22Rv1 (cell line): ENCODE measurements at regions not wholly inside any gene's neighbourhood (a gene's known extent, or its start where the extent isn't known, plus 50 kb on each side); places are given as distances from the start of the nearest gene placed in this dataset.

Experiments used
- H3K27ac ChIP-seq: fragments of 450-650 bp; 2 replicates; pipeline ENCODE4 v1.5.1; 2017
- ZFX ChIP-seq: fragments of 450-650 bp; IDR thresholded peaks from 2 replicates; pipeline ENCODE4 v1.6.1; 2017; ENCODE audit warnings: antibody characterized with exemption, borderline replicate concordance
- TF ChIP-seq, protein P1 (sequence below): fragments of 450-650 bp; IDR thresholded peaks from 2 replicates; pipeline ENCODE4 v1.5.1; 2017; ENCODE audit warnings: mild to moderate bottlenecking

DNA sequence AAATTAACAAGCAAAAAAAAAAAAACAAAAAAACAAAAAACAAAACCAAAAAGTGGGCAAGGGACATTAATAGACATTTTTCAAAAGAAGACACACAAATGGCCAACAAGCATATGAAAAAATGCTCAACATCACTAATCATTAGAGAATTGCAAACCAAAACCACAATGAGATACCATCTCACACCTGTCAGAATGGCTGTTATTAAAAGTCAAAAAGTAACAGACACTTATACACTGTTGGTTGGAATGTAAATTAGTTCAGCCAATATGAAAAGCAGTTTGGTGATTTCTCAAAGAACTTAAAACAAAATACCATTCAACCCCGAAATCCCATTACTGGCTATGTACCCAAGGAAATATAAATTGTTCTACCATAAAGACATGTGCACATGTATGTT is 222.4 kb upstream of the CD96 start:
- H3K27ac ChIP-seq: no peak overlapping the region

DNA sequence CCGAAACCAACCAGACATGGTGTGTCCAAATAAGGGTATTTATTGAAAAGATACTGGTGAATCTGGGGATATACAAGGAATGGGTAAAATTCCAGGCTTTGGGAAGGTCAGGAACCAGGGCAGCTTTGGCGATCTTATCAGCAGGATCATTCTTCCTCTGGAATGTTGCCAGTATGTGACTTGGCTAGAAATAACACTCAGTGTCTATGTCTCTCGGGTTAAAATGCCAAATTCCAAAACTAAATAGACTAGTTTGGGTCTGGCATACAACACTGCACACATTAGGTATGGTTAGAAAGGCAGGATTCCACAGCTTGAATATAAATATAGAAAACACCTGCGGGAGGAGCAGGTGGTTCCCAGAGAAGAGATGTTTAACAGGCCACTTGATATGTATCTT is 220.2 kb upstream of the CD96 start:
- H3K27ac ChIP-seq: no peak overlapping the region
- no peak for TF ChIP-seq ZFX
- TF ChIP-seq, protein P1, sequence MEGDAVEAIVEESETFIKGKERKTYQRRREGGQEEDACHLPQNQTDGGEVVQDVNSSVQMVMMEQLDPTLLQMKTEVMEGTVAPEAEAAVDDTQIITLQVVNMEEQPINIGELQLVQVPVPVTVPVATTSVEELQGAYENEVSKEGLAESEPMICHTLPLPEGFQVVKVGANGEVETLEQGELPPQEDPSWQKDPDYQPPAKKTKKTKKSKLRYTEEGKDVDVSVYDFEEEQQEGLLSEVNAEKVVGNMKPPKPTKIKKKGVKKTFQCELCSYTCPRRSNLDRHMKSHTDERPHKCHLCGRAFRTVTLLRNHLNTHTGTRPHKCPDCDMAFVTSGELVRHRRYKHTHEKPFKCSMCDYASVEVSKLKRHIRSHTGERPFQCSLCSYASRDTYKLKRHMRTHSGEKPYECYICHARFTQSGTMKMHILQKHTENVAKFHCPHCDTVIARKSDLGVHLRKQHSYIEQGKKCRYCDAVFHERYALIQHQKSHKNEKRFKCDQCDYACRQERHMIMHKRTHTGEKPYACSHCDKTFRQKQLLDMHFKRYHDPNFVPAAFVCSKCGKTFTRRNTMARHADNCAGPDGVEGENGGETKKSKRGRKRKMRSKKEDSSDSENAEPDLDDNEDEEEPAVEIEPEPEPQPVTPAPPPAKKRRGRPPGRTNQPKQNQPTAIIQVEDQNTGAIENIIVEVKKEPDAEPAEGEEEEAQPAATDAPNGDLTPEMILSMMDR: no peak

More for the DNA sequence above, 222.4 kb upstream of the CD96 start:
- TF ChIP-seq ZFX: no peak
- TF ChIP-seq, protein P1: no peak

DNA sequence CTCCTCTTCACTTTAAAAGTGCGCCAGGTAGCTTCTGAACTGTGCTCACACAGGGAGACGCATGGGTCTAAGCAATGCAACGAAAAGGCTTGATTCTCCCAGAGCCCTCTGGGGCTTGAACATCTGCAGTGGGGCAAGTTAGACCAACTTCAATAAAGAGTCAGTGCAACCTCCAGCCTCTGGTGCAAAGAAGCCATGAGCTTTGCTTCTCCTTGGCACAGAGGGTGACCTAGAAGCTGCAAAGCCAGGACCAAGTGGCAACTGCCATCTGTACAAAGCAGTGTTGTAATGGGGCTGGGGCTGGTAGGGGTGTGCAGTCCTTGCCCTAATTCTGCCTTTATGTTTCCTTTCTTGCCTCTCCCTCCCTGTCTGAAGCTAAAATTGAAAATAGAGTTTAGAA is 219.0 kb upstream of the CD96 start:
- TF ChIP-seq, protein P1: no peak
- TF ChIP-seq ZFX: no peak
- H3K27ac ChIP-seq: no peak overlapping the region

DNA sequence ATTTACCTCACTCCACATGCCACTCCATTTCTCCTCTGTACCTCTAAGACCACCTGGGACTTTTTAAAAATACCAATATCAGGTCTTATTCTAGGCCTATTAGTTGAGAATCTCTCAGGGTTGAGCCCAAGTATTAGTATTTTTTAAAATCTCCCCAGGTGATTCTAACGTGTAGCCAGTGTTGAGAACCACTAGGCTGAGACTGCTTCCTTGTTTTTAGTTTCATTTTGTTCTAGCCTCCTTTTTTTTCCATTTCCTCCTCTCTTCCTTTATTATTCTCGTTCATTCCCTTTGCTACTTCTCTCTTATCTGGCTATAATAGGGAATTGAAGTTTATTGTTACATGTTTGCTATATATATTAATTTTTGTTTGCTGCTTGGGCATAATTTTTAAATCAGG is 217.8 kb upstream of the CD96 start:
- no peak for TF ChIP-seq ZFX
- TF ChIP-seq, protein P1: no peak
- no peak overlapping the region for H3K27ac ChIP-seq

DNA sequence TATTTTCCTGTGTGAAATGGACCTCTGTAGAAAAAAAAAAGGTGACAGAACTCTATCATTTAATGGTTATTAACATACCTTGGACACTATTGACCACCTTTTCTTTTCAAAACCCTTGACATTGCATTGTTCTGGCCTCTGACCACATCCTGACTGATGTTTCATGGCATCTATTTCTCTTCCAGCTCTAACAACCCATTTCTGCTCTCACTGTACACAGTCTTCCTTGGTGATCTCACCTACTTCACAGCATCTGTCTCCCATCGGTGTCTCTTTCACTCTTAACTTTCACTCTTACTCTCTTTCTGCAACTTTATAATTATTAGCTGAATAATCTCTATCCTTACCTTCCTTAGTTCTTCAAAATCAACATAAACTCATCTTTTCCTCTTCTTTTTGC is 217.4 kb upstream of the CD96 start:
- TF ChIP-seq, protein P1: no peak
- no peak for TF ChIP-seq ZFX
- H3K27ac ChIP-seq: no peak overlapping the region

DNA sequence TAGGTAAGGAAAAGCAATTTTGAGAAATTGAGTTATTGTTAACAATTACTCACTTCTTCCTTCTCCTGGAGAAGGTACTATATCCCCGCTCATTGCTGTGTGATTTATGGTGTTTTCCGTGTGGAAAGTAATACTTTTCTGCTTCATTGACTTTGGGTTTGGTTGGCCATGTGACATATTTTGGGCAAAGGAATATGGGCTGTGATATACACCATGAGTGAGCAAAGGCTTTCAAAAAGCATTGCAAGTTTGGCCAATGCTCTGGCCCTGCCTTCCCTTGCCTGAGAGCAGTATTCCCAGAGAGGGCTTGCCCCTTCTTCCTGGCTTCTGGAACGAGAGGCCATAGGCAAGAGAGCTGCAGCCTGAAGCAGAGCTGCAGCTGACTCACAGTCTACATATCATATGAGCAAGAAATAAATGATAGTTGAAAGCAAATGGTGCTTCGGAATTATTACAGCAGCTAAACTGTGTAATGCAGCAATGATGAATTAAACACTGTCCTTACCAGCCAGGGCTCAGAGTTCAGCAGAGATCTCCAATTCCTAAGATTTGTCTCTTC is 216.8 kb upstream of the CD96 start:
- TF ChIP-seq, protein P1: no peak
- TF ChIP-seq ZFX: no peak
- no peak overlapping the region for H3K27ac ChIP-seq

DNA sequence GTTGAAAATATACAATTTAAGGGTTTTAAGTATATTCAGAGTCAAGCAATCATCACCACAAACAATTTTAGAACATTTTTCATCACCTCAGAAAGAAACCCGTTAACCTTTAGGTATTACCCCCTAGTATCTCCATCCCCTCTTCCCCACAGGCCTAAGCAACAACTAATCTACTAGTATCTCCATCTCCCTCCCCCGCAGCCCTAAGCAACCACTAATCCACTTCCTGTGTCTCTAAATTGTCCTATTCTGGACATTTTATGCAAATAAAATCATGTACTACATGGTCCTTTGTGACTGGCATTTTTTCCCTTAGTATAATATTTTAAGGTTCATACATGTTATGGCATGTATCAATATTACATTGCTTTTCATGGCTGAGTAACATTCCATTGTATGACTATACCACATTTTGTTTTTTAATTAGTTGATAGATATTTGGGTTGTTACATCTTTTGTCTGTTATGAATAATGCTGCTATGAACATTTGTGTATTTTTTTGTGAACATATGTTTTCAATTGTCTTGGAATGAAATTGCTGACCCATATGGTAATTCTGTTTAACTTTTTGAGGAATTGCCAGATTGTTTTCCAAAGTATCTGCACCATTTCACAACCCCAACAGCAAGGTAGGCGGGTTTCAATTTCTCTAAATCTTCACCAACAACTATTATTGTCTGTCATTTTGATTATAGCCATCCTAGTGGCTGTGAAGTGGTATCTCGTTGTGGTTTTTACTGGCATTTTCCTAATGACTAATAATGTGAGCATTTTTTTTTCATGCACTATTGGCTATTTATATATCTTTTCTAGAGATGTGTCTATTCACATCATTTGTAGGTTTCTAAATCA is 215.6 kb upstream of the CD96 start:
- TF ChIP-seq, protein P1: no peak
- no peak for TF ChIP-seq ZFX
- H3K27ac ChIP-seq: no peak overlapping the region
